ENCODE measurements at regions not wholly inside any gene's neighbourhood (a gene's known extent, or its start where the extent isn't known, plus 50 kb on each side); places are given as distances from the start of the nearest gene placed in this dataset.

- Histone ChIP-seq H3K9me3 (replicated peaks; ENCODE audit: control insufficient read depth, insufficient read depth, low read length) (no peaks in the 10 kb centered on the region), H3K27me3 (ENCODE audit: control insufficient read depth in 2 of 2, insufficient read depth in 2 of 2, low read length in 2 of 2) (no peaks in the 10 kb centered on the region), H3K9ac (replicated peaks; ENCODE audit: extremely low read depth, insufficient read depth, low read length) (no peak overlapping the region), H3K4me1 (ENCODE audit: control insufficient read depth, extremely low read depth, insufficient read depth, low read length) (no peaks in the 10 kb centered on the region), H3K4me3 (replicated peaks in 1 of 3; ENCODE audit: insufficient read depth in 1 of 3, low read depth in 1 of 3, low read length in 3 of 3) (no peak overlapping the region), H3K79me2 (ENCODE audit: control insufficient read depth, insufficient read depth, low read length) (no peaks in the 10 kb centered on the region), H3K36me3 (ENCODE audit: control insufficient read depth in 2 of 2, extremely low read depth in 1 of 2, insufficient read depth in 2 of 2, low read length in 2 of 2) (no peaks in the 10 kb centered on the region), H3K9me1 (replicated peaks; ENCODE audit: control insufficient read depth, extremely low read depth, insufficient read depth, low read length) (no peaks in the 10 kb centered on the region), H3K27ac (ENCODE audit: insufficient read depth, low read depth, low read length) (no peak overlapping the region), H2AFZ (ENCODE audit: low read depth, low read length) (no peak overlapping the region), H4K20me1 (replicated peaks; ENCODE audit: control insufficient read depth, extremely low read depth, insufficient read depth, low read length) (no peaks in the 10 kb centered on the region), H3K4me2 (ENCODE audit: insufficient read depth, low read length) (no peak overlapping the region)
- TF ChIP-seq EZH2 (IDR thresholded peaks at IDR 0.05; ENCODE audit: borderline replicate concordance, low read depth, low read length, severe bottlenecking) (no peak), MYC (IDR thresholded peaks at IDR 0.05; ENCODE audit: low read depth, low read length) (no peak), FOS (IDR thresholded peaks at IDR 0.05; ENCODE audit: borderline replicate concordance, insufficient read depth, low read length) (no peak), POLR2A (IDR thresholded peaks at IDR 0.05; ENCODE audit: low read depth, low read length) (no peak), POLR2AphosphoS5 (IDR thresholded peaks at IDR 0.05; ENCODE audit: insufficient read depth, low read depth, low read length) (no peak), JUN (IDR thresholded peaks at IDR 0.05; ENCODE audit: borderline replicate concordance, insufficient read depth, insufficient read length, low read depth) (no peak), GATA2 (IDR thresholded peaks at IDR 0.05; ENCODE audit: insufficient read depth, insufficient read length, low read depth, low read length) (no peak), MAX (IDR thresholded peaks at IDR 0.05; ENCODE audit: insufficient read depth, insufficient read length) (no peak)
- no TSS peak for BruUV-seq (replicated peaks)
- intact Hi-C loops (cut with micrococcal nuclease): no loop called here
- ChIA-PET CTCF (no interaction called here), POLR2A (no interaction called here)
- dilution Hi-C loops (cut with MboI; ENCODE audit: extremely low pct_ligation_motif_present, low sequenced_read_pairs): no loop called here
- FAIRE-seq (no peak), DNase-seq (ENCODE audit: low read depth, low spot score) (no peak)
Measured at GRCh38 chr4:110978761-110979160, 355.9 kb upstream of the PITX2 start.

- no peaks in the 10 kb centered on the region for H3K27me3 ChIP-seq (ENCODE audit: control insufficient read depth in 2 of 2, insufficient read depth in 2 of 2, low read length in 2 of 2)
- H2AFZ ChIP-seq (ENCODE audit: low read depth, low read length): no peak overlapping the region
- dilution Hi-C loops (cut with MboI; ENCODE audit: extremely low pct_ligation_motif_present, low sequenced_read_pairs) (no loop called here), intact Hi-C loops (cut with micrococcal nuclease) (no loop called here)
- BruUV-seq (replicated peaks): no TSS peak
- ChIA-PET POLR2A (no interaction called here), CTCF (interaction anchor here (0.9 kb wide), 1 partner anchor 148 kb away, joined by 3 read pairs; no protein-coding TSS in a partner anchor)
- H3K79me2 ChIP-seq (ENCODE audit: control insufficient read depth, insufficient read depth, low read length): no peaks in the 10 kb centered on the region
- no peaks in the 10 kb centered on the region for H3K4me1 ChIP-seq (ENCODE audit: control insufficient read depth, extremely low read depth, insufficient read depth, low read length)
- no peaks in the 10 kb centered on the region for H4K20me1 ChIP-seq (replicated peaks; ENCODE audit: control insufficient read depth, extremely low read depth, insufficient read depth, low read length)
- no peaks in the 10 kb centered on the region for H3K36me3 ChIP-seq (ENCODE audit: control insufficient read depth in 2 of 2, extremely low read depth in 1 of 2, insufficient read depth in 2 of 2, low read length in 2 of 2)
- H3K9me3 ChIP-seq (replicated peaks; ENCODE audit: control insufficient read depth, insufficient read depth, low read length): no peaks in the 10 kb centered on the region
- FAIRE-seq (no peak), DNase-seq (ENCODE audit: low read depth, low spot score) (no peak)
- TF ChIP-seq MAX (IDR thresholded peaks at IDR 0.05; ENCODE audit: insufficient read depth, insufficient read length) (no peak), POLR2A (IDR thresholded peaks at IDR 0.05; ENCODE audit: low read depth, low read length) (no peak), GATA2 (IDR thresholded peaks at IDR 0.05; ENCODE audit: insufficient read depth, insufficient read length, low read depth, low read length) (no peak), POLR2AphosphoS5 (IDR thresholded peaks at IDR 0.05; ENCODE audit: insufficient read depth, low read depth, low read length) (no peak), FOS (IDR thresholded peaks at IDR 0.05; ENCODE audit: borderline replicate concordance, insufficient read depth, low read length) (no peak), CTCF (IDR thresholded peaks at IDR 0.05; ENCODE audit: extremely low read depth in 1 of 2, insufficient read depth in 1 of 2, low read depth in 1 of 2, low read length in 2 of 2) (no peak), EZH2 (IDR thresholded peaks at IDR 0.05; ENCODE audit: borderline replicate concordance, low read depth, low read length, severe bottlenecking) (no peak), JUN (IDR thresholded peaks at IDR 0.05; ENCODE audit: borderline replicate concordance, insufficient read depth, insufficient read length, low read depth) (no peak)
- H3K9ac ChIP-seq (replicated peaks; ENCODE audit: extremely low read depth, insufficient read depth, low read length): no peak overlapping the region
- no peak overlapping the region for H3K4me3 ChIP-seq (replicated peaks in 1 of 3; ENCODE audit: insufficient read depth in 1 of 3, low read depth in 1 of 3, low read length in 3 of 3)
- H3K4me2 ChIP-seq (ENCODE audit: insufficient read depth, low read length): no peak overlapping the region
- no peaks in the 10 kb centered on the region for H3K9me1 ChIP-seq (replicated peaks; ENCODE audit: control insufficient read depth, extremely low read depth, insufficient read depth, low read length)
- no peak overlapping the region for H3K27ac ChIP-seq (ENCODE audit: insufficient read depth, low read depth, low read length)
Measured at GRCh38 chr4:110982486-110982885, 359.6 kb upstream of the PITX2 start.

Data from endothelial cell of umbilical vein (primary cell).